GM19463 (cell line): ENCODE measurements at regions not wholly inside any gene's neighbourhood (a gene's known extent, or its start where the extent isn't known, plus 50 kb on each side); places are given as distances from the start of the nearest gene placed in this dataset.

Experiments used
- ATAC-seq: cut with Tn5 transposase; IDR thresholded peaks from one replicate; pipeline ENCODE4 v1.9.1; 2021; ENCODE audit warnings: mild to moderate bottlenecking, moderate library complexity; ENCODE audit not compliant: unreplicated experiment

DNA sequence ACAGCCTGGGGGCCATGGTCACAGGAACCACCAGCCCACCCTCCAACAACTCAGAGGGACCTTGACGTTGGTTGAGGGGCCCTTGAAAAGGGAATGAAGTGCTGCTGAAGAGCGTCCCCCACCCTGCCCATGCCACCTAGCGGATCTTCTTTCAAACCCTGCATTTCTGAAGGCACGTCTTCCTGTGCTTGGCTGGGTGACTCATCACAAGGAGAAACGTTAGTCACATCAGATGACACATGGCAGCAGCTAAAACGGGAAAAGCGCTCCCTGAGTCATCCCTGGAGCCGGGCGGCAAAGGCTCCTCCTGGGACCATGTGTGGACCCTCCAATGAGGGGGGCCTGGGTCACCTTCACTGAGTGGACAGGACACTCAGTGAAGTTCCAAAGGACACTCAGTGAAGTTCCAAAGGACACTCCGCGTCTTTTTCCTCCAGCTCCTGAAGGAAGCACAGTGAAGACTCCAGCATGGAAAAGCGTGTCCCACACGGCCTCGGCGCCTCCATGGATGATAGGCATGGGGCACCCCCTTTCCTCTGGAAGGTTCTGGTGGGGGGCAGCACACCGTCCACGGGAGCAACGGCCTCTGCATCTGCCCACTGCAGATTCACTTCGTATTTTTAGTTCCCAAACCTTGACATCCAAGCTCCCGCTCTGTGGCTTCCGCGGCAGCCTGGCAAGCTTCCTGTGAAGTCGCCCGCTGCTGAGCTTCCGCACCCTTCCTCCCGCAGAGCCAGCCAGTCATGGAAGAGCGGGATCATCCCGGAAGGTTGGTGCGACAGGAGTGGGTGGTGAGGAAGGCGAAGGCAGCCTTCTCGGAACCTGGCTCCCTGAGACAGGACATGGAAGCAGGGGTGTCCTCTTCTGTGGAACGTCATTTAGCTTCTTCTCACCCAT lies 383.4 kb downstream of the VRK1 start:
- ATAC-seq = no peak

DNA sequence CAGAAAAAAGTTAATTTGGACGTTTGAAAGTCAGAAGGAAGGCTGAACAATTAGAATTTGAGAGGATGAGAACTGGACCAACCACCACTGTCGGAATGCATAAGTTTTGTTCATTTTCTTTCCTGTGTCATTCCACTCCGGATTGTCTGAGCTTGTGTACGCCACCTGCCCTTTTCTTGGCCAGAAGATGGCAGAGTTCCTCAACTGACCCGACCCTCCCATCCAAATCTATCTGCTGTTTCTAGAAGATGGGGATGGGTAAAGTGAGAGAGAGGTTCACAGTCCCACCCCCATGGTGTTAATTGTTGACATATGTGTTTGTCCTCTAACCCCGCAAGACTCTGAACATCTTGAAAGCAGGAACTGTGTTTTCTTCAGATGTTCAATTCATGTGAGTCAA lies 388.0 kb downstream of the VRK1 start:
- ATAC-seq = no peak

DNA sequence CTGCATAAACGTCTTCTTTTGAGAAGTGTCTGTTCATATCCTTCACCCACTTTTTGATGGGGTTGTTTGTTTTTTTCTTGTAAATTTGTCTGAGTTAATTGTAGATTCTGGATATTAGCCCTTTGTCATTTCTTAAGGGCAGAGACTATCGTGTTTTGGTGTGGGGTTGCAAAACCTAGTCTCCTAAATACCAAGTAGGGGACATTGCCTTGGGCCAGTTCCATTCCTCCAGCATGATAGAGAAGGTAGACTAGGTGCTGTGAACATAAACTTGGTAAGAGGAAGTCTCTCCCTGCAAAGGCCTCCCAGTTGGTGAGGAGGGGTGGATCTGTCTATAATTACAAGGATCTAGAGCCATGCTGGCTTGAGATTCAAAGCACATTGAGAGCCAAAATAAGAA lies 390.7 kb downstream of the VRK1 start:
- no peak for ATAC-seq

DNA sequence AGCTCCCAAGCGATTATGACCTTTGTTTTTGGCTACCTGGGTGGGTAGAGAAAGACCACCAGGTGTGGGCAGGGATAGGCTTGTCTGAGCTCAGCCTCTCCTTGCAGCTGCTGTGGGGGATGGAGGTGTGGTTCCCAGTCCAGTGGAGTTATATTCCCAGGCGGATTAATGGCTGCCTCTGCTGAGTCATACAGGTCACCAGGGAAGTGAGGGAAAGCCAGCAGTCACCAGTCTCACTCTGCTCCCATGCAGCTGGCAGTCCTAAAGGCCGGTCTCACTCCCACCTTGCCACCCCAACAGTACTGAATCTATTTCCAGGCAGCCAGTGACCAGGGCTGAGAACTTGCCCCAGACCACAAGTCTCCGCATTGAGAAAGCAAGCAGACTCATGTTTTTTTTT lies 399.2 kb downstream of the VRK1 start:
- ATAC-seq = no peak

DNA sequence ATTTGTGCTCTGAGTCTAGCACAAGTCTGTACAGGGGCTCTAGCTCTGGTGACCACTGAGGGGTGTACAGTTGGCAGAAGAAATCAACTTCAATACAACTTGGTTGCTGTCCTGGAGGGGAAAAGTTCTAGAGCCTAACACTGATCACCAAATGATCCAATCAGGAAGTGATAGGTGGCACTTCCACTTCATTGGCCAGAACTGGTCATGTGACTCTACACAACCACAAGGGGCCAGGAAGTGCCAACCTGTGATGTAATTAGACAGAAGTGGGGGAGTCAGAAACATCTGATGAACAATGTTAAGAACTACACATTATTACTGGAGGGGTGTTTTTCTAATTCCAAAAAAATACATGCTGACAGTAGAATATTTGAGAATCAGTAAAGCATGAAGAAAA lies 401.6 kb downstream of the VRK1 start:
- ATAC-seq = no peak

DNA sequence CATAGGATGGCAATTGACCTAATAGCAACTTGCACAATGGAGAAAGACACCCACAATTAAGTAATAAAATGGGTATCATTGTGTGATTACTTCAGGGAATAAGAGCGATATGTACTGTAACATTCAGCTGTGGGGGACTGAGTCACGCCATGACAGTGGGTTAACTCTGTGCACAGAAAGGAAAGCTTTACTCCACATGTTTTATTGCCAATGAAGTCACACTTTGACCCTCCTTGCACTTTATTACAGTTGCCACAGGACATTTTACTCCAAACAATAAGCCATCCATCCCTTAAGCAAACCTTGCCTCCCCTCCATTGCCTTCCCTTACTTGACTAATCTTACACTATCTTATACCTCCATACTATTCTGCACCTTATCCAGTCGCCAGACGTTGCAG lies 403.1 kb downstream of the VRK1 start:
- ATAC-seq = no peak

DNA sequence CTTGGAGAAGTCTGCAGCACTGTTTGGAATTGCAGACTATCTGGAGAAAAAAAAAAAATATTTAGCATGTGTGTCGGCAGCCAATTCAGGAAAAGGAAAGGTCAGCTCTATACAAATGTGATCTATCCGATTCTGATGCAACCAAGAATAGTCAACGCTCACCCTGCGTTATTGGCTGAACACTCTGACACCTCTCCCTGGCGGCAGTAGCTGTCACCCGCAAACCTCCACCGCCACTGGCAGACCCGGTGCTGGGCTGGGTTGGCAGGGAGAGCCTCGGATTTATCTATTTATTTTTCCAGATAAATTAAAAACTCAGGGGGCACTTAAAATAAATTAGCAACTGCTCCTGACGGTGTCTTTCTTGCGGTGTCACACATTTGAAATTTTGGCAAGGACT lies 409.7 kb downstream of the VRK1 start:
- ATAC-seq = no peak

DNA sequence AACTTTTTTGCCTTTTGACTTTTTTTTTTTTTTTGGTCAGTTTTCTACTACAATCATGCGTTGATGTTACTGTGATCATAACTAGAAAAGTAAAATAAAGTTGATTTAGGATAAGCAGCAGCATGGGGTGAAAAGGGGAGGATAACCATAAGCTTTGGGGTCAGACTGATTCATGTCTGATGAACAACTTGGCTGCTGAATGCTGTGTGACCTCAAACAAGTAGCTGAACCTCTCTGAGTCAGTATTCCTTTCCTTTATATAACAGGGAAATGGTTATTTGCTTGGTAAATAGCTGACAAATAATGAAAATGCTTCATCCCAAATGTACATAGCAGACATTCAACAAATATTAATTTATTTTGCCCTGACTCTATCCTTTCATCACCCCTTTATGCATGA lies 413.0 kb downstream of the VRK1 start:
- ATAC-seq = no peak

DNA sequence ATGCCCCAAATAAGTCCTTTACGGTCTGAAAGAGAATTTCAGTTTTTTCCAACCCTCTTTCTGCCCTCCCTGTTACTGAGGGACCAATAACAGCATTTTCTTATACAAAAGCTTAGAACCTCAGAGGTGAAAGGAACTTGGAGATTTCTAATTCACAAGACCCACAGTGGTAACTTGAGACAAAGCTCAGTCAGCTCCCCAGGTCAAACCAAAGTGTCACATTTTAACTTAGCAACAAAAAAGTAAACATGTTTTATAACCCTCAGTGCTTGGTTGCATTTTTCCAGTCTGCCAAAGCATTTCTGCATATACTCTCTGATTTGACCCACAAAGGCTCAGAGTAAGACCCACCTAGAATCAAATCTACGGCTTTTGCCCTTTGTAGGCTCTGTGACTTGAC lies 415.2 kb downstream of the VRK1 start:
- ATAC-seq = no peak

DNA sequence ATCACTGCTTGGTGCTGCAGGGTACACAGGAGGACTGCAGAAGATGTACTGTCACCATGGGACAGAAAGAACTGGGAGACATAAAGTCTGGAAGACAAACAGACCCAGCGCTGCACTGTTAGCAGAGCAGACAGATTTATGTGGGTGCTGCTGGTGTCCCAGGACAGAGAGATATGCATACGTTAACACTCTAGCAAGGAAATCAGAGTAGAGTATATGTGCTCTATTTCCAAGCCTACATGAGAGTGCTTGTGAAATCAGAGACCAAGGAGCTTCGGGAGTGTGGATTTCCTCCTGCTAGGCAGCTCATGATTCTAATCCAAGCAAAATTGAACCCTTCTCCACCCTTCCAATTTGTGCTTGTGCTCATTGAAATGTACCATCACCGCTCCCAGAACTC lies 416.5 kb downstream of the VRK1 start:
- ATAC-seq = no peak

DNA sequence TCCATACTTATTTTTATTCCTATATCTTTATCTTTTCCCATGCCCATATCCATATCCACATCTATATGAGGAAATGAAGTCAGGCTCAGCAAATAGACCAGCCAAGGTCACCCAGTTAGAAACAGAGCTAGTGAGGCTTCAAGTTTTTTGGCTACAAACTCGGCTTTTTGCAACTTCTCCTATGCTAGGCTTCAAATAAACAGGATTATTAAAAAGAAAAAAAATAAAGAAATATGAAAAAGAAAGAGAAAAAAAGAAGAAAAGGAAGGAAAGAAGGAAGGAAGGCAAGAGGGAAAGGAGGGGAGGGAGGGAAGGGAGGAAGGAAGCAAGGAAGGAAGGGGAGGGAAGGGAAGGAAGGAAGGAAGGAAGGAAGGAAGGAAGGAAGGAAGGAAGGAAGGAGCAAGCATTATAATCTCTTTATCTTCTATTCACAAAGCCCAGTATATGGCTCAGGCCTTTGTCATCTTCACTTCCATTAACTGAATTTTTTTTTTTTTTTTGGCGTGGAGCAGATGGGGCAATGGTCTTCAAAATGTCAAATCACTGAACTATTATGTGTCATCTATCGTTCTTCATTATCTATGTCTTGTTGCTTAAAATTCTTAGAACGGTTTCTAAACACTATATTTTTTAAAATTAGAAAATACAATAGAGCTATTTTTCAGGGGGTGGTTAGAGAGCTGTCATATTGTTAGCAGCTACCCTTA lies 418.2 kb downstream of the VRK1 start:
- ATAC-seq = no peak

DNA sequence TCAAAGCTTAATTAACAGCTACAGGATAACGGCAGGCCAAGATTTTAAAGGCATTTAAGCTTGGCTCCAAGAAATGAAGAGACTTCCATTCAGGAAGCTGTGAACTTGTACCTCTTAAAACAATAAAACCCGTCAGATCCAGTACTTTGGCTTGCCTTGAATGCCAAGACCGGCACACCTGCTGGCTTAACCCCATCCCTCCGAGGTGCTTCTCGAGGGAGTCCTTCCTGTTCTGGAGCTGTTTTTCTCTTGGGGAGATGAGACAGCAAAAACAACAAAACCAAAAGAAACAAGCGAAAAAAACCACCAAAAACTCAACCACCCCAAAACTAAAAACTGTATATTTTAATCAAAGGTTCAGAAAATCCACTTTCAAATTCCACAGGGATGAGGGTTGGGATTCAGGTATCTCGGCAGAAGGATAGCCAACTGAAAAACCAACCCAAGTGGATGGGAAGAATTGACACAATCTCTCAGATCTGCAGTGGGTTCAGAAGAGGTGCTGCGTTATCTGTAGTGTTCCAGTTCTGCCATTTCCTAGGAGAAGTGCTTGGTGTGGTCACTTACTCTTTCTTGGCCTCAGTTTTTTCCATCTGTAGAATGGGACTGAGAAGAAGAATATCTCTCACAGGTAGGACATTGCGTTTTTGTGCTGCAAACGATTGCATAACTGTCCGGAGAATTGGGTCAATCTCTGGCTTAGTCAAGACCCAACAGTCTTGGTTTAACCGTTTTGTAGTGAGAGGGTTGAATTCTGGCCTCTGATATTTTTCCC lies 420.1 kb downstream of the VRK1 start:
- no peak for ATAC-seq

DNA sequence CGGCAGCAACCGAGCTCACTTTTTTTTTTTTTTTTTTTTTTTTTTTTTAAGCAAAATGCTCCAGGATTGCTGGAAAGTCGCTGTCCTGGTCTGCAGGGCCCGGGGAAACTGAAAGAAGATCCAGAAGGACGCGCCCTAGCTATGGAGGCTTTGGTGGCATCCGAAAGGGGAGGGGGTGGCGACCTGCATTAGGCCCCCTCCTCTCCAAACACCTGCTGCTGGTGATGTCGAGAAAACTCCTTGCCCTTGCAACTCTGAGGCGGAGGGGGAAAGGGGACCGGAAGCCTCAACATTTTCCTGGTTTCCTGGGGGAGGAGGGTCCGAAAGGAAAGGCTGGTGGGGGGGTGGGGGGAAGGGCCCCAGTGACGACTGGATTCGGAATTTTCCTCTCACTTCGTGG lies 421.1 kb downstream of the VRK1 start:
- ATAC-seq = no peak

DNA sequence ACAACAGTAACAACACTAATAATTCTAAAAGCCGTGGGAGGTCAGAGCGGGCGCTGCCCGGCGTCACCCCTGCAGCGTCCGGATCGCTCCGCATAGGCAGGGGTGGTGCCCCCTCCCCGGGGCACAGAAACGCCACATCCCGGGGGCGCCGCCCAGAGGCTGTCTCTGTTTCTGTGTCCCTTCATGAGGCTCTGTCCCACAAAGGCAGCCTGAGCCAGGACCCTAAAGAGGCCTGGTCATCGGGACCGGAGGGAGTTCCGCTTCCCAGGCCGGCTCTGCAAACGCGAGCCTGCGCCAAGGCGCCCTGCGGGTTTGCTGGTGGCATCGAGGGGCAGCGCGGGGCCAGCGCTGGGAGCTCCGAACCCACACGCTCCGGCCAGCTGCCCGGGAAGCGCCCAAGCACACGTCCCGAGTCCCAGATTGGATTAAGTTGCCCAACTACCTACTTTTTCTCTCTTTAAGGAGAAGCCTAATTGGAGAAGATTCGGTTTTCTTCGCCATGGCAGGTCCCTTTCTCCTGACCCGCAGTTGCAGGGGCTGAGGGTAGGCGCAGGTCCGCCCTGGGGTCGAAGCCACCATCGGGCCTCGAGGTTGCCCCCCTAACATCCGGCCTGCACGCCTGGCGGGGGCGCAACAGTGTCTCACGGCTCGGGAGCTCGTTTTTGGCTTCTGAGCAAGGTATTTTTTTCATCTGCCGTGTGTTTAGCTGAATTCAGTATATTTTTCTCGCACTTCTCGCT lies 421.7 kb downstream of the VRK1 start:
- ATAC-seq = no peak

DNA sequence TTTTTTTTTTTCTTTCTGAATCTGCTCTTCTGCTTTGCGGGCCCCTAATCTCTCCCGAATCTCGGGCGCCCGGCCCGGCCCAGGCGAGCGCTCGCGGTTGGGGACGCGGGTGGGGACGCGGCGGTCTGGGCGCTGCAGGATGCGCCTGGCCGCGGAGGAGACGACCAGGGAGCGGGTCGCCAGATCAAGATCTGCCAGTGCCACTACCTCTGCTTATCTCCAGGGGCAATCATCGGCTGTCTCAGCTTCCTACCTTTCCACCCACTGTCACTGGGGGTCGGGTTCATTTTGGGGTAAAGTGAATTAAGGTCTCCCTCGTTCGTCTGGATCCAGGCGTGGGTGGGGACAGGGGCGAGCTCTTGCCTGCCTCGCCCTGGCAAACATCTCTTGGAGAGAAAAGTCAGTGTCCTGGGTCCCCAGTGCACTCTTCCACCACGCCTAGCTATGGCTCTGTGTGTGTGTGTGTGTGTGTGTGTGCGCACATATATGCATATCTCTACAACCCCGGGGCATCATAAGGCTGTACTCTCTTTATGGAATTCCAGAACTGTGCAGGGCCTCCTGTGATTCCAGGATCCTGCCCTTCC lies 422.3 kb downstream of the VRK1 start:
- no peak for ATAC-seq

DNA sequence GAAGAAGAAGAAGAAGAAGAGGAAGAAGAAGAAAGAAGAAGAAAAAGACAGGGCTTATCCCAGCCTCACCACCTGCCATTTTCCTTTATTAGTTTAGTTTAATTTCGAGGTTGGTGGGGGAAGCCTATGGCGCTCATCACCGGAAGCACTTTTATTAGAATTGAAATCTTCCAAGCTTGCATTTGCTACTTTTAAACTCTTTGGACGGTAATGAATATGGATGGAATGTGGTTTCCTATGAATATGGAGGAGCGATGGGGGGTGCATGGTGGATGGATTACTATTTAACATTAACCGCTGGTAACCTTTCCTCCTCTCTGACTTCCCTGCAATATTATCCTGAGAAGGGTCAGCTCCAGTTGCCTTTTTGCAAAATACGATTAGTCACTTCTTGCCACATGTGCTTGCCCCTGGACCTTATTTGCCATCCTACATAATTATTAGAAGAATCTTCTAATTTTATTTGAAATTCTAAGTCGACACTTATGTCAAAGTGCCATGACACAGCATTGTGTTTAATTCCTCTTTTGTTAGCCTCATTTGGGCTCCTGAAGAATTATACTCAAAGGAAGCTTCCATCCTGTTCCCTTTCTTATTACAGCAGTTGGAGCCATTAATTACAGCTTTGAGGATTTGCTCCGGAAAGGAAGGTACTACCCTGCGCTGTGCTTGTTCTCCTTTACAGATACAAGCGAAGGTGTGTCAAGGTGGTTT lies 424.5 kb downstream of the VRK1 start:
- no peak for ATAC-seq

DNA sequence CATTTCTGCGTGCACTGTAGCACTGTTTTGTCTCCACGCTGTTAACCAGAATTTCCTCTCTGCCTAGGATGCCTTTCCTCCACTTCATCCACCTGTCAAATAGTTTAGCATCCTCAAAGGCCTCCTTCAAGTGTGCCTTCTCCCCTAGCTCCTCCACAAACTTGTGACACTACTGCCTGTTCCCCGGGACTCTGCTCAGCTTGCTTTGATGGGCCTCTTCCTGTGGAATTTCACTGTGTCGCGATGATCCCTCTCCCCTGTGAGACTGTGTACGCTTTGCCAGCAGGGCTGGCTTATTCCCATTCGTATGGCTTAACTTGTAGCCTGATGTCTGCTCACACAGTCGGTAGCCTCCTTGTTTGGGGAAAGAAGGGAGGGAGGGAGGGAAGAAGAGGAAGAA lies 426.8 kb downstream of the VRK1 start:
- ATAC-seq = no peak

DNA sequence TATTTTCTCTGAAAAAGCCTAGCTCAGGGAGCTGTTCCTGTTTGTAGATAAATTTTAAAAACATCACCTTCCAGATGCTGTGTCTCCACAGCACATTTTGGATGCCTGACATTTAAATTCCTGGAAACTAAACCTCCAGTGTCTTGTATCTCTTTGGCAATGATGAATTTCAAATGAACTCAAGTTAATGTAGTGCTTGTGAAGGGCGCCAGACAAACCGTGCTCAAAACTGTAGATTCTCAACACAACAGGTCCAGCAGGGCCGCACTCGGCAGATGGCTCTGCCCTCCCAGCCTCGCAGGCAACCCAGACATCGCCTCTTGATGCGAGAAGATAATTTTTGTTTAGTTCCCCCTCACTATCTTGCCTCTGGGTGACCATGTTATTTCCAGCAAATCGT lies 432.9 kb downstream of the VRK1 start:
- no peak for ATAC-seq

DNA sequence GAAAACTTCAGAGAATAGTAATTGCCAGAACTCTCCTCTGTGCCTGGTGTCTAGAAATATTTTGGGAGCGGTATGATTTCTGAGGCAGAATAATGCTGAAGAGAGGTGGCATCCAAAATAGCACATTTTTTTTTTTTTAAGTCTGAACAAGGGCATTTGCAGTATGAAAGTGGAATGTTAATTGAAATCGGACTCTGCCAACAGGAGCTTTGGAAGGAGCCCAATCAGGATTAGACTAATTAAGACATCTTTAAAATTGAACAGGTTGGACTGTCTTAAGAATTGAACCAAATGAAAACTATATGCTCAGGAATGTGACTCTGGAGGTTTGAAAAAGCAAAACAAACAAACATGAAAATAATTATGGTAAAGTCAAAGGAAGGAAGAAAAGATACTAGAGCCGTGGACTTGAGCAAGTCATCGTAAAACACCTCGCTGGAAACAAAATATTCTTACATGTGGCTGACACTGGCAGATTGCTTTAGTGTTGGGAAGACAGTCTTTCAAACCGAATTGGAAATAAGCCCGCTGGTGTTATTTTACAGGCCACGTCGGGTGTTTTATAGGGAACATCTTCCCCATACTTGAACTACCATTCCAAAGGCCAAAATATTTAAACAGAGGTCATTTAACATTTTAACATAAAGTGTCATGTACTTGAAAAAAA lies 436.3 kb downstream of the VRK1 start:
- ATAC-seq = no peak
